ENCODE measurements at regions not wholly inside any gene's neighbourhood (a gene's known extent, or its start where the extent isn't known, plus 50 kb on each side); places are given as distances from the start of the nearest gene placed in this dataset.

- no peak for TF ChIP-seq CTCF (IDR thresholded peaks at IDR 0.05; ENCODE audit: insufficient read depth, low read depth, low read length)
- no peak for TF ChIP-seq EZH2 (IDR thresholded peaks at IDR 0.05; ENCODE audit: insufficient read depth, low read length)
Measured at GRCh38 chr5:112068593-112068992, 311.6 kb upstream of the NREP start.

Measured in astrocyte (in vitro differentiated cells and primary cell).